Activated B cell treated with CpG ODN at 0.5 μM for 24 hours (primary cell): ENCODE measurements at regions not wholly inside any gene's neighbourhood (a gene's known extent, or its start where the extent isn't known, plus 50 kb on each side); places are given as distances from the start of the nearest gene placed in this dataset.

ENCODE experiments used
- ATAC-seq: fragments of 200-7000 bp; cut with Tn5 transposase; one replicate; pipeline ENCODE4 v1.10.0; 2021; ENCODE audit warnings: low read depth, mild to moderate bottlenecking, moderate library complexity
- CTCF ChIA-PET: fragments of 350-600 bp; sonication (Branson Sonifier 250); formaldehyde crosslinking; loops from one replicate; lab custom pipeline; 2021; ENCODE audit warnings: antibody characterized with exemption; lab: Charles Lee
- POLR2A ChIA-PET: fragments of 350-600 bp; sonication (Branson Sonifier 250); formaldehyde crosslinking; loops from one replicate; lab custom pipeline; 2021; ENCODE audit warnings: antibody characterized with exemption; lab: Charles Lee
- DNase-seq: peaks from one replicate; pipeline ENCODE4 v3.0.0; 2022
- H3K27ac Mint-ChIP-seq: one replicate; pipeline ENCODE4 v1.8.0; 2020; ENCODE audit warnings: mixed read lengths
- H3K27me3 Mint-ChIP-seq: one replicate; pipeline ENCODE4 v1.8.0; 2021; ENCODE audit warnings: mixed read lengths
- H3K36me3 Mint-ChIP-seq: one replicate; pipeline ENCODE4 v1.8.0; 2021; ENCODE audit warnings: low read depth, mixed read lengths
- H3K4me1 Mint-ChIP-seq: one replicate; pipeline ENCODE4 v1.8.0; 2021; ENCODE audit warnings: mixed read lengths
- H3K4me3 Mint-ChIP-seq: one replicate; pipeline ENCODE4 v1.8.0; 2020; ENCODE audit warnings: mild to moderate bottlenecking, mixed read lengths
- H3K9me3 Mint-ChIP-seq: one replicate; pipeline ENCODE4 v1.8.0; 2020; ENCODE audit warnings: mixed read lengths
- CTCF ChIP-seq: fragments of 200-600 bp; IDR thresholded peaks from one replicate; pipeline ENCODE4 v1.8.0; 2022; ENCODE audit warnings: antibody characterized with exemption, mild to moderate bottlenecking
- intact Hi-C: fragments of 100-400 bp; cut with micrococcal nuclease; formaldehyde crosslinking; loops from one replicate; pipeline ENCODE4 v1.15.1; 2024

GRCh38 chr2:116141891-116142474, 1672.5 kb upstream of the DDX18 start:
- Mint-ChIP-seq H3K36me3 (no peaks in the 10 kb centered on the region), H3K4me3 (no peak overlapping the region), H3K9me3 (peaks cover 3% of the 10 kb centered on the region), H3K27me3 (no peaks in the 10 kb centered on the region), H3K27ac (no peak overlapping the region), H3K4me1 (no peaks in the 10 kb centered on the region)
- TF ChIP-seq CTCF, result no peak
- ChIA-PET CTCF (no interaction called here), POLR2A (no interaction called here)
- DNase-seq (no peak), ATAC-seq (no peak)
- intact Hi-C loops, result no loop called here

GRCh38 chr2:116142644-116143227, 1671.8 kb upstream of the DDX18 start:
- DNase-seq (no peak), ATAC-seq (no peak)
- Mint-ChIP-seq H3K36me3 (no peaks in the 10 kb centered on the region), H3K27ac (no peak overlapping the region), H3K27me3 (no peaks in the 10 kb centered on the region), H3K9me3 (peaks cover 3% of the 10 kb centered on the region), H3K4me1 (no peaks in the 10 kb centered on the region), H3K4me3 (no peak overlapping the region)
- no peak for TF ChIP-seq CTCF
- intact Hi-C loops, result no loop called here
- POLR2A ChIA-PET, result no interaction called here
- CTCF ChIA-PET, result no interaction called here

GRCh38 chr2:116145031-116145430, 1669.5 kb upstream of the DDX18 start:
- peaks cover 6% of the 10 kb centered on the region for H3K9me3 Mint-ChIP-seq
- no peak overlapping the region for H3K4me3 Mint-ChIP-seq
- CTCF ChIA-PET, result no interaction called here
- H3K4me1 Mint-ChIP-seq, result no peaks in the 10 kb centered on the region
- H3K27me3 Mint-ChIP-seq, result no peaks in the 10 kb centered on the region
- intact Hi-C loops, result no loop called here
- no peak for DNase-seq
- ATAC-seq, result no peak
- H3K27ac Mint-ChIP-seq, result no peak overlapping the region
- TF ChIP-seq CTCF, result no peak
- POLR2A ChIA-PET, result no interaction called here
- no peaks in the 10 kb centered on the region for H3K36me3 Mint-ChIP-seq

GRCh38 chr2:116148361-116148760, 1666.1 kb upstream of the DDX18 start:
- DNase-seq, result no peak
- intact Hi-C loops, result no loop called here
- no peak for ATAC-seq
- Mint-ChIP-seq H3K27ac (no peak overlapping the region), H3K27me3 (no peaks in the 10 kb centered on the region), H3K36me3 (no peaks in the 10 kb centered on the region), H3K4me1 (no peaks in the 10 kb centered on the region), H3K4me3 (no peak overlapping the region), H3K9me3 (peaks cover 20% of the 10 kb centered on the region)
- CTCF ChIA-PET, result no interaction called here
- TF ChIP-seq CTCF, result no peak
- POLR2A ChIA-PET, result no interaction called here

GRCh38 chr2:116153729-116154128, 1660.8 kb upstream of the DDX18 start:
- H3K9me3 Mint-ChIP-seq, result peaks cover 26% of the 10 kb centered on the region
- no peaks in the 10 kb centered on the region for H3K4me1 Mint-ChIP-seq
- no peak for TF ChIP-seq CTCF
- no peak for DNase-seq
- CTCF ChIA-PET, result no interaction called here
- POLR2A ChIA-PET, result no interaction called here
- H3K27ac Mint-ChIP-seq, result no peak overlapping the region
- no peaks in the 10 kb centered on the region for H3K27me3 Mint-ChIP-seq
- H3K4me3 Mint-ChIP-seq, result no peak overlapping the region
- intact Hi-C loops, result no loop called here
- no peak for ATAC-seq
- H3K36me3 Mint-ChIP-seq, result no peaks in the 10 kb centered on the region
